Heart right ventricle (tissue), 16 donors: ENCODE measurements at regions not wholly inside any gene's neighbourhood (a gene's known extent, or its start where the extent isn't known, plus 50 kb on each side); places are given as distances from the start of the nearest gene placed in this dataset.

Experiments
- ATAC-seq, 8 donors: fragments of 200-7000 bp; cut with Tn5 transposase; one replicate each; pipeline ENCODE4 v1.9.1; 2020; ENCODE audit warnings: mild to moderate bottlenecking in 8 of 8, moderate library complexity in 8 of 8, moderate number of reproducible peaks in 1 of 8
- DNase-seq, 2 donors: peaks; one replicate each; pipeline ENCODE4 v3.0.0-alpha.2; 2020
- H3K27ac ChIP-seq, 10 donors: fragments of 200-600 bp; sonication (generic) in 2 of 10; one replicate each; pipeline versions ENCODE4 v1.5.0 to v1.8.0; 2020 to 2022; ENCODE audit warnings: mild to moderate bottlenecking in 3 of 10
- H3K27me3 ChIP-seq, 7 donors: fragments of 200-600 bp; one replicate each; pipeline ENCODE4 v1.8.0; 2021 to 2022; ENCODE audit warnings: mild to moderate bottlenecking in 2 of 7
- H3K36me3 ChIP-seq, 9 donors: fragments of 200-600 bp; sonication (generic) in 1 of 9; one replicate each; pipeline versions ENCODE4 v1.5.0 to v1.8.0; 2020 to 2022; ENCODE audit warnings: mild to moderate bottlenecking in 2 of 9
- H3K4me1 ChIP-seq, 9 donors: fragments of 200-600 bp; sonication (generic) in 1 of 9; one replicate each; pipeline versions ENCODE4 v1.5.0 to v1.8.0; 2020 to 2022; ENCODE audit warnings: mild to moderate bottlenecking in 4 of 9
- H3K4me3 ChIP-seq, 10 donors: fragments of 200-600 bp; sonication (generic) in 2 of 10; one replicate each; pipeline versions ENCODE4 v1.5.0 to v1.8.0; 2020 to 2022; ENCODE audit warnings: mild to moderate bottlenecking in 7 of 10, moderate library complexity in 2 of 10
- H3K9me3 ChIP-seq, 11 donors: fragments of 200-600 bp in 10 of 11; sonication (generic) in 2 of 11; one replicate each; pipeline versions ENCODE4 v1.5.0 to v1.8.0; 2013 to 2022; ENCODE audit warnings: mild to moderate bottlenecking in 2 of 11, control low read depth in 1 of 11, moderate library complexity in 1 of 11
- CTCF ChIP-seq, 9 donors: fragments of 200-600 bp; sonication (generic) in 2 of 9; IDR thresholded peaks; one replicate each; pipeline versions ENCODE4 v1.5.0 to v1.8.0; 2021 to 2022; ENCODE audit warnings: antibody characterized with exemption in 9 of 9, mild to moderate bottlenecking in 5 of 9, moderate library complexity in 1 of 9
- WGBS, 2 donors: extraction: QIAGEN DNeasy Blood & Tissue Kit; methylation state at CpG; one replicate each; pipeline ENCODE4 v1.1.7; 2013; ENCODE audit warnings: inconsistent platforms in 1 of 2; 5-methylcytosine and 5-hydroxymethylcytosine counted together
- intact Hi-C, 10 donors: fragments of 100-400 bp; cut with DNase I; formaldehyde crosslinking; loops; one replicate each; pipeline versions ENCODE4 v1.11.1 to v1.14.2; 2022
- donor health status: Arrhythmogenic right ventricular cardiomyopathy.
- donor health status: ischemic (EF 13 %, LVEDD 7.1; RV severe dilation, severe dysfunction).
- donor health status: healthy with polysubstance abuse.
- donor health status: DM: no; HTN: yes; CAD: no.
- donor health status: DM: no; HTN: no; CAD: no.
- donor health status: ischemic (EF 25% LVEDD 6.9; RV normal size, moderate dysfunction).
- donor health status: ischemic (EF 25% LVEDD 5.7; RV mildly dilated, moderate dysfunction).
- donor health status: healthy.
- donor health status: DM: yes; HTN: yes; CAD: no.
- donor health status: Ischemic cardiomyopathy.
- donor health status: ischemic (EF 35%, LVEDD 5.7; RV mildly dilated, moderate dysfunction).
- donor health status: nonischemic (EF 11% LVEDD 7.7; RV severe dilation, severe dysfunction).
- donor health status: DM: yes; HTN: yes; CAD: no.
- donor health status: PGD.
- donor health status: ischemic (EF 29% LVEDD 5.4; RV normal size, mild dysfunction).
- donor health status: nonischemic (EF 23%, LVEDD 6.1; RV moderate dilation, normal function).

DNA sequence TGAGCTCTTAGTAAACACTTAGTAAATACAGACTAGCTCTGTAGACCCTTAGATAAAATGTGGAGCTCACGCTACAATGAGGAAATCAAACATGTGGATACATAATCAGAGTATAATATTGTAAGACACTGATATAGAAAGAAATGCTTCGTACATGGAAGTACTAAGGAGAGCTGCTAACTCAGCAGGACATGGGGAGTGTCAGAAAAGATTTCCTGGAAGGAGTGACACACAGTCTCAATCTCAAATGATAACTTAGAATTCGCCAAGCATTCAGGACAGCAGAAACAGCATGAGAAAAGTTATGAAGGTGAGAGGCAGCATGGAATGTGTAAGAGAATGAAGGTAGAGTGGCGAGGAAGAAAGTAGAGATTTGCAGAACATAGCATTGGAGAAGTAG is 80.8 kb downstream of the ZNF622 start:
- 68 to 73% methylated on average over 4 of the region's 4 CpGs for WGBS, 2 donors
- Histone ChIP-seq H3K9me3 (no peaks in the 10 kb centered on the region), H3K4me1 (no peaks in the 10 kb centered on the region), H3K27ac (no peak overlapping the region), H3K36me3 (no peaks in the 10 kb centered on the region), H3K4me3 (no peak overlapping the region), H3K27me3 (no peaks in the 10 kb centered on the region)
- intact Hi-C loops = no loop called here
- no peak for ATAC-seq
- no peak for DNase-seq
- no peak for TF ChIP-seq CTCF (IDR thresholded peaks at IDR 0.05)

- no peak for TF ChIP-seq CTCF (IDR thresholded peaks at IDR 0.05)
- no peaks in the 10 kb centered on the region for H3K9me3 ChIP-seq
- intact Hi-C loops = no loop called here
- no peak for DNase-seq
- ATAC-seq = no peak
- peaks cover 0 to 3% (median 0%) of the 10 kb centered on the region in 9 donors for H3K4me1 ChIP-seq
- H3K4me3 ChIP-seq = no peak overlapping the region
- H3K27me3 ChIP-seq = no peaks in the 10 kb centered on the region
- no peak overlapping the region for H3K27ac ChIP-seq
- no peaks in the 10 kb centered on the region for H3K36me3 ChIP-seq
- WGBS, 2 donors = 89 to 93% methylated on average over 5 of the region's 5 CpGs
Observed at GRCh38 chr5:16384222-16384621, 81.4 kb downstream of the ZNF622 start.

GRCh38 chr5:16383544-16384052 is 82.0 kb downstream of the ZNF622 start:
- ATAC-seq = no peak

DNA sequence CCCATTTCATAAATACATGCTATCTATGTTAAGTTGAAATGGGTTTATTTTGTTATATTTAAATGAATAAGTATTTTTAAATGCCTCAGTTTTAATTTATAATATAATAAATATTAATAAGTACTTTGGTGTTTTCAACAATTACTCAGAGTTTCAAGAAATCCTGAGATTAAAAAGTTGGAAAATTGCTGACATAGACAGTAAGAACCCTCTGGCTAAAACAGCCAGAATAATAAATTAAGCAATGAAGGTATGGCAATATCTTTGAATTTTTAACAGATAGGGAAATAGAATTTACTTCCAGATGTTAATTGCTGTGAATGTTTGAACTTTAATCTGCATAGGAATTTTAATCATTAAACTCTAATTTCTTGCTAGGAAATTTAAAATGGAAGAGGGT is 83.6 kb downstream of the ZNF622 start:
- Histone ChIP-seq H3K36me3 (no peaks in the 10 kb centered on the region), H3K4me1 (peaks cover 0 to 10% (median 0%) of the 10 kb centered on the region in 9 donors), H3K4me3 (no peak overlapping the region), H3K27ac (no peak overlapping the region), H3K9me3 (no peaks in the 10 kb centered on the region), H3K27me3 (no peaks in the 10 kb centered on the region)
- no peak for TF ChIP-seq CTCF (IDR thresholded peaks at IDR 0.05)
- DNase-seq (no peak), ATAC-seq (no peak)
- intact Hi-C loops = no loop called here

More at GRCh38 chr5:16383544-16384052, 82.0 kb downstream of the ZNF622 start:
- no peaks in the 10 kb centered on the region for H3K27me3 ChIP-seq
- H3K4me1 ChIP-seq = peaks cover 0 to 7% (median 0%) of the 10 kb centered on the region in 9 donors
- H3K4me3 ChIP-seq = no peak overlapping the region
- WGBS, 2 donors = 80 to 89% methylated on average over 2 of the region's 2 CpGs
- no peaks in the 10 kb centered on the region for H3K9me3 ChIP-seq
- intact Hi-C loops = no loop called here
- no peak for DNase-seq
- no peak for TF ChIP-seq CTCF (IDR thresholded peaks at IDR 0.05)
- no peaks in the 10 kb centered on the region for H3K36me3 ChIP-seq
- no peak overlapping the region for H3K27ac ChIP-seq
